Testis (tissue), 2 donors: ENCODE measurements at regions not wholly inside any gene's neighbourhood (a gene's known extent, or its start where the extent isn't known, plus 50 kb on each side); places are given as distances from the start of the nearest gene placed in this dataset.

Source experiments
- POLR2A ChIP-seq: fragments of 450-650 bp; IDR thresholded peaks from one replicate; pipeline ENCODE4 v1.6.1; 2017; ENCODE audit warnings: antibody characterized with exemption, mild to moderate bottlenecking, moderate library complexity
- TF ChIP-seq, protein P1 (sequence below), 3 experiments: fragments of 450-650 bp in 2 of 3; fragments of 200-600 bp in 1 of 3; sonication (generic) in 1 of 3; IDR thresholded peaks; one replicate each; pipeline ENCODE4 v1.5.1; 2016 to 2019; ENCODE audit warnings: antibody characterized with exemption in 3 of 3, mild to moderate bottlenecking in 2 of 3, moderate library complexity in 1 of 3

DNA sequence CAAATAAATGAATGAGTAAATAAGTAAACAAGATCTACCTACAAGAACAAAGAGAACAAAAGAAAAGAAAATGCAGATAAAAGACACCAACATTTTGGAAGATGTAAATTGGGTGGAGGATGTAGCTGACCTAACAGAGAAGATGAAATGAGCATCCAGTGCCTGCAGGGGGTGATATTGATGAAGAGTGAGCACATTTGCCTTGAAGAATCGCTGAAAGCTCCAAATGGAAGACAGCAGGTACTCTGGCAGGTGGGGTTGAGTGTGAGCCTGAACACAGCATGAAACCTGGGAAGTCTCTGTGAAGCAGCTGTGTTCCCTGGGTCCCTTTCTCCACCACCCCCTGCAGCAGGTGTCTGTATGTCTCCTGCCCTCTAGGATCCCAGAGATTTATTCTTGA lies 125.6 kb downstream of the NXNL2 start:
- TF ChIP-seq, protein P1, sequence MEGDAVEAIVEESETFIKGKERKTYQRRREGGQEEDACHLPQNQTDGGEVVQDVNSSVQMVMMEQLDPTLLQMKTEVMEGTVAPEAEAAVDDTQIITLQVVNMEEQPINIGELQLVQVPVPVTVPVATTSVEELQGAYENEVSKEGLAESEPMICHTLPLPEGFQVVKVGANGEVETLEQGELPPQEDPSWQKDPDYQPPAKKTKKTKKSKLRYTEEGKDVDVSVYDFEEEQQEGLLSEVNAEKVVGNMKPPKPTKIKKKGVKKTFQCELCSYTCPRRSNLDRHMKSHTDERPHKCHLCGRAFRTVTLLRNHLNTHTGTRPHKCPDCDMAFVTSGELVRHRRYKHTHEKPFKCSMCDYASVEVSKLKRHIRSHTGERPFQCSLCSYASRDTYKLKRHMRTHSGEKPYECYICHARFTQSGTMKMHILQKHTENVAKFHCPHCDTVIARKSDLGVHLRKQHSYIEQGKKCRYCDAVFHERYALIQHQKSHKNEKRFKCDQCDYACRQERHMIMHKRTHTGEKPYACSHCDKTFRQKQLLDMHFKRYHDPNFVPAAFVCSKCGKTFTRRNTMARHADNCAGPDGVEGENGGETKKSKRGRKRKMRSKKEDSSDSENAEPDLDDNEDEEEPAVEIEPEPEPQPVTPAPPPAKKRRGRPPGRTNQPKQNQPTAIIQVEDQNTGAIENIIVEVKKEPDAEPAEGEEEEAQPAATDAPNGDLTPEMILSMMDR (IDR thresholded peaks at IDR 0.05) = no peak
- no peak for TF ChIP-seq POLR2A
